ENCODE measurements at regions not wholly inside any gene's neighbourhood (a gene's known extent, or its start where the extent isn't known, plus 50 kb on each side); places are given as distances from the start of the nearest gene placed in this dataset.
"Not testable (repeated sequence)": the region's sequence is repeated elsewhere in the genome, so short reads cannot be mapped to it uniquely, and the experiment has no call there.

GRCh38 chr16:18204309-18204708 lies 132.2 kb downstream of the NPIPA8 start:
- H3K9me3 ChIP-seq (ENCODE audit: control insufficient read depth, insufficient read depth, low read length); H3K36me3 ChIP-seq (ENCODE audit: control insufficient read depth, insufficient read depth, low read length); H3K27ac ChIP-seq (ENCODE audit: low read depth, low read length); H3K4me1 ChIP-seq (ENCODE audit: control insufficient read depth, insufficient read depth, low read length); H3K9ac ChIP-seq (ENCODE audit: low read depth, low read length); H3K4me3 ChIP-seq (ENCODE audit: low read depth, low read length); H3K27me3 ChIP-seq (ENCODE audit: control insufficient read depth, insufficient read depth, low read length): not testable (repeated sequence)

GRCh38 chr16:18201511-18201910 lies 135.0 kb downstream of the NPIPA8 start:
- not testable (repeated sequence) for H3K27ac ChIP-seq (ENCODE audit: low read depth, low read length); H3K4me3 ChIP-seq (ENCODE audit: low read depth, low read length); H3K9ac ChIP-seq (ENCODE audit: low read depth, low read length); H3K36me3 ChIP-seq (ENCODE audit: control insufficient read depth, insufficient read depth, low read length); H3K4me1 ChIP-seq (ENCODE audit: control insufficient read depth, insufficient read depth, low read length); H3K27me3 ChIP-seq (ENCODE audit: control insufficient read depth, insufficient read depth, low read length); H3K9me3 ChIP-seq (ENCODE audit: control insufficient read depth, insufficient read depth, low read length)

GRCh38 chr16:18192389-18192788 lies 144.1 kb downstream of the NPIPA8 start:
- H3K4me3 ChIP-seq (ENCODE audit: low read depth, low read length); H3K27ac ChIP-seq (ENCODE audit: low read depth, low read length); H3K36me3 ChIP-seq (ENCODE audit: control insufficient read depth, insufficient read depth, low read length); H3K9ac ChIP-seq (ENCODE audit: low read depth, low read length); H3K9me3 ChIP-seq (ENCODE audit: control insufficient read depth, insufficient read depth, low read length); H3K4me1 ChIP-seq (ENCODE audit: control insufficient read depth, insufficient read depth, low read length); H3K27me3 ChIP-seq (ENCODE audit: control insufficient read depth, insufficient read depth, low read length): not testable (repeated sequence)

GRCh38 chr16:18190179-18190578 lies 146.4 kb downstream of the NPIPA8 start:
- H3K27me3 ChIP-seq (ENCODE audit: control insufficient read depth, insufficient read depth, low read length); H3K9me3 ChIP-seq (ENCODE audit: control insufficient read depth, insufficient read depth, low read length); H3K36me3 ChIP-seq (ENCODE audit: control insufficient read depth, insufficient read depth, low read length); H3K4me1 ChIP-seq (ENCODE audit: control insufficient read depth, insufficient read depth, low read length); H3K4me3 ChIP-seq (ENCODE audit: low read depth, low read length); H3K9ac ChIP-seq (ENCODE audit: low read depth, low read length); H3K27ac ChIP-seq (ENCODE audit: low read depth, low read length): not testable (repeated sequence)

- not testable (repeated sequence) for H3K27ac ChIP-seq (ENCODE audit: low read depth, low read length); H3K4me1 ChIP-seq (ENCODE audit: control insufficient read depth, insufficient read depth, low read length); H3K27me3 ChIP-seq (ENCODE audit: control insufficient read depth, insufficient read depth, low read length)
Measured at GRCh38 chr16:18184755-18185154, 151.8 kb downstream of the NPIPA8 start.

GRCh38 chr16:18181028-18181427 lies 155.5 kb downstream of the NPIPA8 start:
- not testable (repeated sequence) for H3K9me3 ChIP-seq (ENCODE audit: control insufficient read depth, insufficient read depth, low read length); H3K27ac ChIP-seq (ENCODE audit: low read depth, low read length); H3K36me3 ChIP-seq (ENCODE audit: control insufficient read depth, insufficient read depth, low read length); H3K9ac ChIP-seq (ENCODE audit: low read depth, low read length); H3K27me3 ChIP-seq (ENCODE audit: control insufficient read depth, insufficient read depth, low read length); H3K4me1 ChIP-seq (ENCODE audit: control insufficient read depth, insufficient read depth, low read length); H3K4me3 ChIP-seq (ENCODE audit: low read depth, low read length)

More at GRCh38 chr16:18184755-18185154, 151.8 kb downstream of the NPIPA8 start:
- not testable (repeated sequence) for H3K4me3 ChIP-seq (ENCODE audit: low read depth, low read length); H3K9ac ChIP-seq (ENCODE audit: low read depth, low read length); H3K36me3 ChIP-seq (ENCODE audit: control insufficient read depth, insufficient read depth, low read length); H3K9me3 ChIP-seq (ENCODE audit: control insufficient read depth, insufficient read depth, low read length)

GRCh38 chr16:18173945-18174497 lies 162.5 kb downstream of the NPIPA8 start:
- not testable (repeated sequence) for H3K9ac ChIP-seq (ENCODE audit: low read depth, low read length); H3K4me3 ChIP-seq (ENCODE audit: low read depth, low read length); H3K4me1 ChIP-seq (ENCODE audit: control insufficient read depth, insufficient read depth, low read length); H3K9me3 ChIP-seq (ENCODE audit: control insufficient read depth, insufficient read depth, low read length); H3K27ac ChIP-seq (ENCODE audit: low read depth, low read length); H3K27me3 ChIP-seq (ENCODE audit: control insufficient read depth, insufficient read depth, low read length); H3K36me3 ChIP-seq (ENCODE audit: control insufficient read depth, insufficient read depth, low read length)

GRCh38 chr16:18162293-18162692 lies 174.2 kb downstream of the NPIPA8 start:
- not testable (repeated sequence) for H3K4me1 ChIP-seq (ENCODE audit: control insufficient read depth, insufficient read depth, low read length); H3K9me3 ChIP-seq (ENCODE audit: control insufficient read depth, insufficient read depth, low read length); H3K27me3 ChIP-seq (ENCODE audit: control insufficient read depth, insufficient read depth, low read length); H3K27ac ChIP-seq (ENCODE audit: low read depth, low read length); H3K36me3 ChIP-seq (ENCODE audit: control insufficient read depth, insufficient read depth, low read length); H3K4me3 ChIP-seq (ENCODE audit: low read depth, low read length); H3K9ac ChIP-seq (ENCODE audit: low read depth, low read length)

GRCh38 chr16:18161224-18161623 lies 175.3 kb downstream of the NPIPA8 start:
- not testable (repeated sequence) for H3K9me3 ChIP-seq (ENCODE audit: control insufficient read depth, insufficient read depth, low read length); H3K27ac ChIP-seq (ENCODE audit: low read depth, low read length); H3K4me3 ChIP-seq (ENCODE audit: low read depth, low read length); H3K36me3 ChIP-seq (ENCODE audit: control insufficient read depth, insufficient read depth, low read length); H3K27me3 ChIP-seq (ENCODE audit: control insufficient read depth, insufficient read depth, low read length); H3K4me1 ChIP-seq (ENCODE audit: control insufficient read depth, insufficient read depth, low read length); H3K9ac ChIP-seq (ENCODE audit: low read depth, low read length)

GRCh38 chr16:18159185-18159584 lies 177.4 kb downstream of the NPIPA8 start:
- not testable (repeated sequence) for H3K27ac ChIP-seq (ENCODE audit: low read depth, low read length); H3K27me3 ChIP-seq (ENCODE audit: control insufficient read depth, insufficient read depth, low read length); H3K4me3 ChIP-seq (ENCODE audit: low read depth, low read length); H3K36me3 ChIP-seq (ENCODE audit: control insufficient read depth, insufficient read depth, low read length); H3K9me3 ChIP-seq (ENCODE audit: control insufficient read depth, insufficient read depth, low read length); H3K4me1 ChIP-seq (ENCODE audit: control insufficient read depth, insufficient read depth, low read length); H3K9ac ChIP-seq (ENCODE audit: low read depth, low read length)

GRCh38 chr16:18157854-18158253 lies 178.7 kb downstream of the NPIPA8 start:
- not testable (repeated sequence) for H3K9ac ChIP-seq (ENCODE audit: low read depth, low read length); H3K27me3 ChIP-seq (ENCODE audit: control insufficient read depth, insufficient read depth, low read length); H3K4me3 ChIP-seq (ENCODE audit: low read depth, low read length); H3K27ac ChIP-seq (ENCODE audit: low read depth, low read length); H3K9me3 ChIP-seq (ENCODE audit: control insufficient read depth, insufficient read depth, low read length); H3K4me1 ChIP-seq (ENCODE audit: control insufficient read depth, insufficient read depth, low read length); H3K36me3 ChIP-seq (ENCODE audit: control insufficient read depth, insufficient read depth, low read length)

GRCh38 chr16:18152832-18153231 lies 183.7 kb downstream of the NPIPA8 start:
- not testable (repeated sequence) for H3K4me1 ChIP-seq (ENCODE audit: control insufficient read depth, insufficient read depth, low read length); H3K36me3 ChIP-seq (ENCODE audit: control insufficient read depth, insufficient read depth, low read length)

More at GRCh38 chr16:18152832-18153231, 183.7 kb downstream of the NPIPA8 start:
- not testable (repeated sequence) for H3K9me3 ChIP-seq (ENCODE audit: control insufficient read depth, insufficient read depth, low read length); H3K27ac ChIP-seq (ENCODE audit: low read depth, low read length); H3K4me3 ChIP-seq (ENCODE audit: low read depth, low read length); H3K9ac ChIP-seq (ENCODE audit: low read depth, low read length); H3K27me3 ChIP-seq (ENCODE audit: control insufficient read depth, insufficient read depth, low read length)

All from HUES48 (cell line).